Mesendoderm (in vitro differentiated cells): ENCODE measurements at regions not wholly inside any gene's neighbourhood (a gene's known extent, or its start where the extent isn't known, plus 50 kb on each side); places are given as distances from the start of the nearest gene placed in this dataset.

Experiments
- DNase-seq: peaks from one replicate; pipeline ENCODE4 v3.0.0; 2013
- H2AK5ac ChIP-seq: 2 replicates; pipeline ENCODE4 v1.6.1; 2013; ENCODE audit warnings: low read length, inconsistent platforms
- H2BK120ac ChIP-seq: 2 replicates; pipeline ENCODE4 v1.6.1; 2013; ENCODE audit warnings: low read depth, mild to moderate bottlenecking, low read length, moderate library complexity, mixed read lengths
- H2BK15ac ChIP-seq: replicated peaks from 2 replicates; pipeline ENCODE4 v1.6.1; 2013; ENCODE audit warnings: low read depth, mild to moderate bottlenecking, moderate library complexity
- H2BK5ac ChIP-seq: 2 replicates; pipeline ENCODE4 v1.6.1; 2013; ENCODE audit warnings: low read length, inconsistent platforms
- H3K18ac ChIP-seq: 2 replicates; pipeline ENCODE4 v1.6.1; 2013; ENCODE audit warnings: mild to moderate bottlenecking, low read length, mixed read lengths
- H3K23ac ChIP-seq: one replicate; pipeline ENCODE4 v1.6.1; 2013; ENCODE audit warnings: low read length
- H3K27ac ChIP-seq: 2 replicates; pipeline ENCODE4 v1.5.1; 2013; ENCODE audit warnings: low read depth, mild to moderate bottlenecking, inconsistent platforms, low read length, moderate library complexity
- H3K27me3 ChIP-seq: 2 replicates; pipeline ENCODE4 v1.6.1; 2013; ENCODE audit warnings: low read length, control low read depth, mild to moderate bottlenecking, inconsistent platforms; ENCODE audit not compliant: insufficient read depth, poor library complexity
- H3K36me3 ChIP-seq: 2 replicates; pipeline ENCODE4 v1.6.1; 2013; ENCODE audit warnings: low read length, inconsistent platforms; ENCODE audit not compliant: control insufficient read depth, insufficient read depth
- H3K4ac ChIP-seq: one replicate; pipeline ENCODE4 v1.6.1; 2013; ENCODE audit warnings: low read depth, mild to moderate bottlenecking, low read length, moderate library complexity
- H3K4me1 ChIP-seq: 2 replicates; pipeline ENCODE4 v1.6.1; 2013; ENCODE audit warnings: low read depth, low read length, inconsistent platforms; ENCODE audit not compliant: control insufficient read depth
- H3K4me2 ChIP-seq: 2 replicates; pipeline ENCODE4 v1.6.1; 2013; ENCODE audit warnings: low read length
- H3K4me3 ChIP-seq: 2 replicates; pipeline ENCODE4 v1.5.1; 2013; ENCODE audit warnings: mild to moderate bottlenecking, low read length
- H3K56ac ChIP-seq: one replicate; pipeline ENCODE4 v1.6.1; 2013; ENCODE audit warnings: low read length
- H3K79me1 ChIP-seq: 2 replicates; pipeline ENCODE4 v1.6.1; 2013; ENCODE audit warnings: low read length, inconsistent platforms
- H3K79me2 ChIP-seq: 2 replicates; pipeline ENCODE4 v1.6.1; 2013; ENCODE audit warnings: mild to moderate bottlenecking, low read length; ENCODE audit not compliant: control insufficient read depth, insufficient read depth
- H3K9ac ChIP-seq: 2 replicates; pipeline ENCODE4 v1.6.1; 2013; ENCODE audit warnings: low read length, inconsistent platforms
- H4K5ac ChIP-seq: one replicate; pipeline ENCODE4 v1.6.1; 2013; ENCODE audit warnings: low read length
- H4K8ac ChIP-seq: one replicate; pipeline ENCODE4 v1.6.1; 2013; ENCODE audit warnings: low read depth, mild to moderate bottlenecking, control low read depth, low read length, moderate library complexity
- WGBS: extraction: QIAGEN DNeasy Blood & Tissue Kit; methylation state at CpG from one replicate; pipeline ENCODE4 v1.1.7; 2013; ENCODE audit warnings: low lambda C conversion rate, missing lambda C conversion rate; ENCODE audit not compliant: insufficient coverage; ENCODE audit errors: extremely low coverage; 5-methylcytosine and 5-hydroxymethylcytosine counted together

DNA sequence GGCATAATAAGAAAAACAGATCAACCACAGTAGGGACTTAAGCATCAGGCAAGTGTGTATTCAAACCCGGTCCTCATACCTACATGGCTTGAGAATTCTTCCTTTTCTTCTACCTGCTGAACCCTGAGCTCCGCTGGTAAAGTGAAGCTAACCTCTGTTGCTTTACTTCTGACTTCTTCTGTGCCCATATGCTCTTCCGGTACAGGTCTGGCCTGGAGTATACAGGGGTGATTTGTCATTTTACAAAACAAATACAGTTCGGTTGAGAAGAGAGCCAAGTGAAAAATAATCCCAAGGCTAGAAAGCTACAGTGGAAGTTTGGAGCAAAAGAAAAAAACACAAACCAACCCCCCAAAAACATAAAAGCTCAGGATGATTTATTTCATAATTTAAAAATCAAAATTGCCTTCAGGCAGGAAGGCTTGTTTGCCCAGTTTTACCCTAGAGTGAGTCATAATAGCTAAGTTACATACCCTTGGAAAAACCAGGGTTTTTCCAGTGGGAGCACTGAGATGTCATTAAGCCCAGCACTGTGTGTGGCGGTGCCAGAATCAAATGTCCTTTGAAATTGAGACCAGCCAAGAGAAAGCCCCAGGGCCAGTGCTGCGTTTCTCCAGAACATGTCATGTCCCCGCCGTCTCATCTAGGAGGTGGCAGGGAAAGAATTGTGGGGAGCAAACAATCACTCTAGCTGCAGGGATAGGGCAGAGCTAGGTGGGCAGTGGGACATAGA lies 305.5 kb upstream of the ISX start:
- no peak overlapping the region for H2BK5ac ChIP-seq
- H2BK15ac ChIP-seq: peak overlapping the region; percentile 23
- no peak overlapping the region for H2BK120ac ChIP-seq
- no peaks in the 10 kb centered on the region for H3K79me2 ChIP-seq
- H3K27ac ChIP-seq: no peak overlapping the region
- no peak overlapping the region for H3K4ac ChIP-seq
- no peak overlapping the region for H4K8ac ChIP-seq
- H3K4me2 ChIP-seq: no peak overlapping the region
- no peak overlapping the region for H3K9ac ChIP-seq
- no peak overlapping the region for H3K23ac ChIP-seq
- WGBS: no CpG with 5 or more reads among the region's 8 CpGs
- peak overlapping the region; percentile 32 for H2AK5ac ChIP-seq
- H3K79me1 ChIP-seq: no peaks in the 10 kb centered on the region
- H3K4me1 ChIP-seq: peaks cover 5% of the 10 kb centered on the region
- no peak for DNase-seq
- peak overlapping the region; percentile 78 for H3K18ac ChIP-seq
- H4K5ac ChIP-seq: no peak overlapping the region
- H3K27me3 ChIP-seq: no peaks in the 10 kb centered on the region
- H3K36me3 ChIP-seq: no peaks in the 10 kb centered on the region
- H3K56ac ChIP-seq: peak overlapping the region; percentile 8
- H3K4me3 ChIP-seq: no peak overlapping the region

DNA sequence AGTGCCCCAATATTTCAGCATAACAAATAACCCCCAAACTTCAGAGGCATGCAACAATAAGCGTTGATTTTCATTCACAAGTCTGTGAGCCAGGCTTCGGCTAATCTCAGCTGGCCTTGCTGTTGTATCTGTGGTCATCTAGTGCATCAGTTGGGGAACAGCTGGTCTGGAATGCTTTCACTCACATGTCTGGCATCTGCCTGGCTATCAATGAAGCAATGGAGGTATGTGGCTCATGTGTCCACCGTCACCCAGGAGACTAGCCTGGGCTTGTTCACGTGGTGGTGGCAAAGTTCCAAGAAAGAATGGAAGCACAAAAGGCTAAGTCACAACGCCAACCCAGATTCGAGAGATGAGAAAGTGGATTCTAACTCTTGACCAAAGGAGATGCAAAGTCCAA lies 304.8 kb upstream of the ISX start:
- Histone ChIP-seq H3K79me1 (no peaks in the 10 kb centered on the region), H3K4ac (no peak overlapping the region), H2AK5ac (peak overlapping the region; percentile 32), H3K4me3 (no peak overlapping the region), H3K4me1 (peaks cover 5% of the 10 kb centered on the region), H3K23ac (no peak overlapping the region), H2BK120ac (no peak overlapping the region), H4K5ac (no peak overlapping the region), H3K18ac (peak overlapping the region; percentile 78), H3K36me3 (no peaks in the 10 kb centered on the region), H3K56ac (no peak overlapping the region), H3K27ac (no peak overlapping the region), H2BK5ac (no peak overlapping the region), H3K79me2 (no peaks in the 10 kb centered on the region), H3K9ac (no peak overlapping the region), H2BK15ac (no peak overlapping the region), H3K4me2 (no peak overlapping the region), H4K8ac (no peak overlapping the region), H3K27me3 (no peaks in the 10 kb centered on the region)
- WGBS: no CpG with 5 or more reads among the region's 6 CpGs
- DNase-seq: peak; percentile 45

DNA sequence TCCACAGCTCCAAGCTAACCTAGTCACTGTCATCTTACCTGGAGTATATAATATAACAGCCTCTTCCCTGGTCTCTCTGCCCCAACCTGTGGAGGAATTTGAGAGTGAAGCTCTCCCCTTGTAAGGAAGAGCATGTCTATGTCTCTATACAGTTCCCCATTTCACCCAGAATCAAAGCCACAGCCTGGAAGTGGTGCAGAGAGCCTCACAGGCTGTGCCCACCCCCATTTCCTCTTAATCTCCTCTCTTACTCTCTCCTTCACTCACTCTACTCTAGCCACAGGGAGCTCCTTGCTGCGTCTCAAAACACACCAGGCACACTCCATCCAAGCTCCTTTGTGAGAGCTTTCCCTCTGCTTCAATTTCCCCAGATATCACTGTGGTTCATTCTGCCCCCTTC lies 302.5 kb upstream of the ISX start:
- Histone ChIP-seq H3K79me2 (no peaks in the 10 kb centered on the region), H4K8ac (no peak overlapping the region), H2BK15ac (no peak overlapping the region), H3K4me2 (no peak overlapping the region), H3K36me3 (no peaks in the 10 kb centered on the region), H3K56ac (no peak overlapping the region), H4K5ac (no peak overlapping the region), H3K4ac (no peak overlapping the region), H3K23ac (no peak overlapping the region), H3K18ac (peak overlapping the region; percentile 6), H3K4me3 (no peak overlapping the region), H2BK5ac (no peak overlapping the region), H3K27me3 (no peaks in the 10 kb centered on the region), H3K4me1 (peaks cover 5% of the 10 kb centered on the region), H3K27ac (no peak overlapping the region), H3K79me1 (no peaks in the 10 kb centered on the region), H2AK5ac (no peak overlapping the region), H3K9ac (no peak overlapping the region), H2BK120ac (no peak overlapping the region)
- DNase-seq: no peak
- no CpG with 5 or more reads among the region's 1 CpG for WGBS

DNA sequence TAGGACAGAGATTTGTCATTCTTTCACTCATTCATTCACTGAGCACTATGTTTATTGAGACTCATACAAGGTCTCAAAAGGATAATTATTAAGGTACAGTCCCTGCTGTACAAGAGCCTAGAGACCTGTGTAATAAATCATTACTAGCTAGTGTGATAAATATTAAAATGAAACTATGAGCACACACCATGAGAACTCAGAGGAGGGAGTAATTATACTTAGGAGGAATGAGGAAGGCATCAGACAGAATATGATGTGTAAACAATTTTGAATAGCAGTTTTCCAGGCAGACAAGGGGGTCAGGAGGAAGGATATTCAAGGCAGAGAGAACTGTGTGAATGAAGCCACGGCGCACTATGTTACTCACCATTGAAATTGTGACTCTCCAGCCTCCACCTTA lies 300.8 kb upstream of the ISX start:
- no peak overlapping the region for H4K8ac ChIP-seq
- H3K79me1 ChIP-seq: no peaks in the 10 kb centered on the region
- no peak for DNase-seq
- no peak overlapping the region for H2BK120ac ChIP-seq
- no peak overlapping the region for H4K5ac ChIP-seq
- H3K36me3 ChIP-seq: no peaks in the 10 kb centered on the region
- no CpG with 5 or more reads among the region's 2 CpGs for WGBS
- H3K9ac ChIP-seq: no peak overlapping the region
- no peak overlapping the region for H2BK15ac ChIP-seq
- no peak overlapping the region for H2AK5ac ChIP-seq
- H3K4me1 ChIP-seq: no peaks in the 10 kb centered on the region
- H3K56ac ChIP-seq: no peak overlapping the region
- no peak overlapping the region for H3K27ac ChIP-seq
- no peaks in the 10 kb centered on the region for H3K27me3 ChIP-seq
- no peak overlapping the region for H3K4me2 ChIP-seq
- H2BK5ac ChIP-seq: no peak overlapping the region
- no peak overlapping the region for H3K4ac ChIP-seq
- H3K79me2 ChIP-seq: no peaks in the 10 kb centered on the region
- H3K4me3 ChIP-seq: no peak overlapping the region
- H3K23ac ChIP-seq: no peak overlapping the region
- no peak overlapping the region for H3K18ac ChIP-seq

DNA sequence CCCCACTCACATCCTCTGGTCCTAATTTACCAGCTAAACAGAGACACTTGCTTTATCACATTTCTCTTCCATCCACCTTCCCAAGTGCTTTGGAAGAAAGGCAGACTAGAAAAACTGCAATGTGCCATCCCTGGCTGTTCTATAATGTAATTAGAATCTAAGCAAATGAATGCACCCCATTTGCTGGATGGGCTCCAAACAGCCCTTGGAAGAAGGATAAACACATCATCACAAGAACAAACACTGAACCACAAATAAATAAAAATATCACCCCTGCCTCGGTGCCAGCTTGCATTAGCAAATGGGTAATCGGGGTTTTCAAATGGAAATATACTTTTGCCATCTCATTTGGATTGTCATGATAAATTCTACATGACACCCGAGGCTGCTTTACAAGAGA lies 296.6 kb upstream of the ISX start:
- no CpG with 5 or more reads among the region's 3 CpGs for WGBS

DNA sequence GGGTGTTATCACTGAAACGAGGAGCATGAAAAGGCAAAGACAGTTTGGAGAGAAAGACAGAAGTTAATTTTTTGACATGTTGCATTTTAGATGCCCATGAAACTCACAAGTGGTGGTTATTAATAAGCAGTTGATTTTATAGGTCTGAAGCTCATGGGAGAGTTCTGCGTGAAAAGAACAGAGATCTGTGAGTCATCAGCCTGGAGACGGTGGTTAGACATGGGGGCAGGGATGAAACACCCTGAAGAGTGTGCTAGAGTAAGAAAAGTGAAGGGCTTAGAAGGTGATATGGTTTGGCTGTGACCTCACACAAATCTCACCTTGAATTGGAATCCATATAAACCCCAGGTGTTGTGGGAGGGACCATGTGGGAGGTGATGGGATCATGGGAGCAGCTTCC lies 289.1 kb upstream of the ISX start:
- H3K4me1 ChIP-seq: no peaks in the 10 kb centered on the region
- no peak overlapping the region for H2AK5ac ChIP-seq
- H2BK5ac ChIP-seq: no peak overlapping the region
- H3K27ac ChIP-seq: no peak overlapping the region
- no peaks in the 10 kb centered on the region for H3K27me3 ChIP-seq
- H4K8ac ChIP-seq: no peak overlapping the region
- H3K79me2 ChIP-seq: no peaks in the 10 kb centered on the region
- no peak overlapping the region for H2BK15ac ChIP-seq
- H3K36me3 ChIP-seq: no peaks in the 10 kb centered on the region
- H3K4me3 ChIP-seq: no peak overlapping the region
- no CpG with 5 or more reads among the region's 3 CpGs for WGBS
- H3K56ac ChIP-seq: no peak overlapping the region
- H3K4me2 ChIP-seq: no peak overlapping the region
- no peak for DNase-seq
- H3K4ac ChIP-seq: no peak overlapping the region
- H4K5ac ChIP-seq: no peak overlapping the region
- no peaks in the 10 kb centered on the region for H3K79me1 ChIP-seq
- no peak overlapping the region for H3K9ac ChIP-seq
- no peak overlapping the region for H3K18ac ChIP-seq
- no peak overlapping the region for H3K23ac ChIP-seq
- no peak overlapping the region for H2BK120ac ChIP-seq

More for the DNA sequence above, 296.6 kb upstream of the ISX start:
- H2BK15ac ChIP-seq: no peak overlapping the region
- H3K56ac ChIP-seq: no peak overlapping the region
- no peaks in the 10 kb centered on the region for H3K36me3 ChIP-seq
- H3K4me2 ChIP-seq: no peak overlapping the region
- no peak for DNase-seq
- no peak overlapping the region for H3K9ac ChIP-seq
- no peak overlapping the region for H2AK5ac ChIP-seq
- H3K27ac ChIP-seq: no peak overlapping the region
- H3K79me2 ChIP-seq: no peaks in the 10 kb centered on the region
- no peak overlapping the region for H3K4ac ChIP-seq
- no peak overlapping the region for H2BK120ac ChIP-seq
- H3K79me1 ChIP-seq: no peaks in the 10 kb centered on the region
- H3K18ac ChIP-seq: no peak overlapping the region
- no peak overlapping the region for H3K23ac ChIP-seq
- H4K8ac ChIP-seq: no peak overlapping the region
- H3K27me3 ChIP-seq: no peaks in the 10 kb centered on the region
- H3K4me3 ChIP-seq: no peak overlapping the region
- H3K4me1 ChIP-seq: no peaks in the 10 kb centered on the region
- no peak overlapping the region for H2BK5ac ChIP-seq
- no peak overlapping the region for H4K5ac ChIP-seq
